MM.1S (cell line): ENCODE measurements at regions not wholly inside any gene's neighbourhood (a gene's known extent, or its start where the extent isn't known, plus 50 kb on each side); places are given as distances from the start of the nearest gene placed in this dataset.

Experiments used
- DNase-seq: peaks from one replicate; pipeline ENCODE4 v3.0.0-alpha.2; 2015
- H2AFZ ChIP-seq: fragments of 300-600 bp; sonication (generic); 2 replicates; pipeline ENCODE4 v1.6.0; 2016; ENCODE audit warnings: antibody characterized with exemption, low read length
- H3F3A ChIP-seq: fragments of 300-600 bp; sonication (generic); 2 replicates; pipeline ENCODE4 v1.6.1; 2016; ENCODE audit warnings: mild to moderate bottlenecking, antibody characterized with exemption, low read length, moderate library complexity, mixed read lengths; ENCODE audit not compliant: insufficient read depth
- H3K27ac ChIP-seq: fragments of 300-600 bp; sonication (generic); 2 replicates; pipeline ENCODE4 v1.5.1; 2016; ENCODE audit warnings: mild to moderate bottlenecking, low read length
- H3K27me3 ChIP-seq: fragments of 300-600 bp; sonication (generic); replicated peaks from 2 replicates; pipeline ENCODE4 v1.6.0; 2016; ENCODE audit warnings: low read length; ENCODE audit not compliant: insufficient read depth
- H3K36me3 ChIP-seq: fragments of 300-600 bp; sonication (generic); replicated peaks from 2 replicates; pipeline ENCODE4 v1.6.1; 2016; ENCODE audit warnings: mild to moderate bottlenecking, low read length, mixed read lengths; ENCODE audit not compliant: insufficient read depth
- H3K4me1 ChIP-seq: fragments of 300-600 bp; sonication (generic); 2 replicates; pipeline ENCODE4 v1.6.1; 2016; ENCODE audit warnings: low read length, mixed read lengths
- H3K4me2 ChIP-seq: fragments of 300-600 bp; sonication (generic); 2 replicates; pipeline ENCODE4 v1.6.0; 2016; ENCODE audit warnings: low read depth, low read length
- H3K4me3 ChIP-seq: fragments of 300-600 bp; sonication (generic); 2 replicates; pipeline ENCODE4 v1.5.1; 2016; ENCODE audit warnings: low read length, mixed read lengths
- H3K79me2 ChIP-seq: fragments of 300-600 bp; sonication (generic); 2 replicates; pipeline ENCODE4 v1.6.1; 2016; ENCODE audit warnings: mixed run types, low read length, mixed read lengths
- H3K9ac ChIP-seq: fragments of 300-600 bp; sonication (generic); 2 replicates; pipeline ENCODE4 v1.6.1; 2016; ENCODE audit warnings: low read length, mixed read lengths
- H3K9me2 ChIP-seq: fragments of 300-600 bp; sonication (generic); replicated peaks from 2 replicates; pipeline ENCODE4 v1.6.1; 2016; ENCODE audit warnings: mild to moderate bottlenecking, low read length, mixed read lengths; ENCODE audit not compliant: insufficient read depth
- H3K9me3 ChIP-seq: fragments of 300-600 bp; sonication (generic); replicated peaks from 2 replicates; pipeline ENCODE4 v1.6.1; 2016; ENCODE audit warnings: mild to moderate bottlenecking, low read length, mixed read lengths; ENCODE audit not compliant: insufficient read depth
- H4K20me1 ChIP-seq: fragments of 300-600 bp; sonication (generic); 2 replicates; pipeline ENCODE4 v1.6.1; 2016; ENCODE audit warnings: mild to moderate bottlenecking, low read length, moderate library complexity, mixed read lengths; ENCODE audit not compliant: insufficient read depth
- EZH2 ChIP-seq: fragments of 300-600 bp; sonication (generic); optimal IDR thresholded peaks from 2 replicates; pipeline ENCODE3; 2017; ENCODE audit warnings: low read depth, mild to moderate bottlenecking, antibody characterized with exemption, low read length, mixed read lengths
- EZH2phosphoT487 ChIP-seq: fragments of 300-600 bp; sonication (generic); IDR thresholded peaks from 2 replicates; pipeline ENCODE4 v1.6.1; 2018; ENCODE audit warnings: antibody characterized with exemption, low read length
- TF ChIP-seq, protein P1 (sequence below): fragments of 300-600 bp; sonication (generic); IDR thresholded peaks from 2 replicates; pipeline ENCODE4 v1.5.1; 2016; ENCODE audit warnings: antibody characterized with exemption, low read length, mixed read lengths

DNA sequence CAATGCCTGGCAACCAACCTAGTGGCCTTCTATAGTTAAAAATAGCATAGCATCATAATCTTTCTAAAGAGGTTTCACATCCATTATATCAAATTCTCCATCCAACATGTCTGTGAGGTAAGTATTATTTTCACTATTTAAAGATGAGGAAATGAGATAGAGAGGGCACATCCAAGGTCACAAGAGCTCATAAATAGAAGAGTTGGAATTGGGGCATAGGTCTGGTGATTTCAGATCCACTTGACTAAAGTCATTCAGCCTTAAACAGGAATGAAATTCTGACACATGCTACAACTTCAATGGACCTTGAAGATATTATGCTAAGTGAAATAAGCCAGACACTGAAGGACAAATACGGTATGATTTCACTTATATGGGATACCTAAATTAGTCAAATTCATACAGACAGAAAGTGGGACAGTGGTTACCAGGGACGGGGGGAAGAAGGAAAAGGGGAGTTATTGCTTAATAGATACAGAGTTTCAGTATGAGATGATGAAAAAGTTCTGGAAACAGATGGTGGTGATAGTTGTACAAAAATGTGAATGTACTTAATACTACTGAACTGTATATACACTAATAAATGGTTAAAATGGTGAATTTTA, 259.6 kb upstream of the NR4A3 start:
- Histone ChIP-seq H3K9me3 (no peaks in the 10 kb centered on the region), H3F3A (no peaks in the 10 kb centered on the region), H3K4me3 (no peak overlapping the region), H3K27me3 (no peaks in the 10 kb centered on the region), H3K27ac (no peak overlapping the region), H2AFZ (no peak overlapping the region), H3K79me2 (no peaks in the 10 kb centered on the region), H3K4me2 (no peak overlapping the region), H3K9me2 (no peaks in the 10 kb centered on the region), H4K20me1 (no peaks in the 10 kb centered on the region), H3K4me1 (no peaks in the 10 kb centered on the region), H3K9ac (no peak overlapping the region), H3K36me3 (no peaks in the 10 kb centered on the region)
- DNase-seq, result no peak
- TF ChIP-seq EZH2phosphoT487 (no peak), EZH2 (no peak)
- TF ChIP-seq, protein P1, sequence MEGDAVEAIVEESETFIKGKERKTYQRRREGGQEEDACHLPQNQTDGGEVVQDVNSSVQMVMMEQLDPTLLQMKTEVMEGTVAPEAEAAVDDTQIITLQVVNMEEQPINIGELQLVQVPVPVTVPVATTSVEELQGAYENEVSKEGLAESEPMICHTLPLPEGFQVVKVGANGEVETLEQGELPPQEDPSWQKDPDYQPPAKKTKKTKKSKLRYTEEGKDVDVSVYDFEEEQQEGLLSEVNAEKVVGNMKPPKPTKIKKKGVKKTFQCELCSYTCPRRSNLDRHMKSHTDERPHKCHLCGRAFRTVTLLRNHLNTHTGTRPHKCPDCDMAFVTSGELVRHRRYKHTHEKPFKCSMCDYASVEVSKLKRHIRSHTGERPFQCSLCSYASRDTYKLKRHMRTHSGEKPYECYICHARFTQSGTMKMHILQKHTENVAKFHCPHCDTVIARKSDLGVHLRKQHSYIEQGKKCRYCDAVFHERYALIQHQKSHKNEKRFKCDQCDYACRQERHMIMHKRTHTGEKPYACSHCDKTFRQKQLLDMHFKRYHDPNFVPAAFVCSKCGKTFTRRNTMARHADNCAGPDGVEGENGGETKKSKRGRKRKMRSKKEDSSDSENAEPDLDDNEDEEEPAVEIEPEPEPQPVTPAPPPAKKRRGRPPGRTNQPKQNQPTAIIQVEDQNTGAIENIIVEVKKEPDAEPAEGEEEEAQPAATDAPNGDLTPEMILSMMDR, result no peak

DNA sequence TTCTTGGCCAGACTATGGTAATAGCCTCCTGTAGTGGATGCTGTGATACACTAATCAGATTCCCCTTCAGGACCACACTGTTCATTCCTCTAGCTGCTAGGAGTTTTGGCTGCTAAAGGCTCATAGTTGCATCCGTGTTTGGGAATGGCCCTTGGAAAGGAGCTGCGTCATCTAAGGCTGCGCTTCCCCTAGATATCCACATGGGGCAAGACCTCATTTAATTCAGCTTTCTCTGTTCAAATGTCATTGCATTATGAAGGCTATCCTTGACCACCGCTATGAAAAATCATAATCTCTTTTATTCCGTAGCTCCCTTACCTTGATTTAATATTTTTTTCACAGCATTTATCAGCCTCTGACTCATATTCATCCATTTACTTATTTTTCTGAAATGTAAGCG, 258.3 kb upstream of the NR4A3 start:
- H2AFZ ChIP-seq, result no peak overlapping the region
- H3K4me3 ChIP-seq, result no peak overlapping the region
- H3K79me2 ChIP-seq, result no peaks in the 10 kb centered on the region
- no peaks in the 10 kb centered on the region for H3K27me3 ChIP-seq
- H3K36me3 ChIP-seq, result no peaks in the 10 kb centered on the region
- H3K27ac ChIP-seq, result no peak overlapping the region
- H3K9me2 ChIP-seq, result no peaks in the 10 kb centered on the region
- H3K9me3 ChIP-seq, result no peaks in the 10 kb centered on the region
- no peak for DNase-seq
- no peaks in the 10 kb centered on the region for H4K20me1 ChIP-seq
- H3K4me1 ChIP-seq, result no peaks in the 10 kb centered on the region
- no peak overlapping the region for H3K9ac ChIP-seq
- no peaks in the 10 kb centered on the region for H3F3A ChIP-seq
- TF ChIP-seq EZH2phosphoT487 (no peak), EZH2 (no peak)
- TF ChIP-seq, protein P1, result no peak
- no peak overlapping the region for H3K4me2 ChIP-seq

DNA sequence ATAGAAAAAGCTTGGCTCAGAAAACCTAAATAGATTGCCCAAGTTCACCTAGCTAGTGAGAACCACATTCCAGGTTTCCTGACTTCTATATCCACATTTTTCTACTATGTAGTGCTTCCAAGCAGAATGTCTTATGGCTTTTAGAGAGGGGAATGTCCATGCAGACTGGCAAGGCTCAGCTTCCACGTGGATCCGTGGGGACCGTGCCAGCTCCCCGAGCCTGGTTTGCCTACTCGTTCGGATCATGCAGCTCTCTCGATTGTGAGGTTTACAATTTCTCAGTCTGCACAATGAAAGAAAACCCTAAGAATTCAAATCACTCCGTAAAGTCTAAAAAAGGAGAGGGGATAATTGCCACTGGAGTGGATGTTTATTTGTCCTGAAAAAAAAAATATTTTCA, 256.5 kb upstream of the NR4A3 start:
- no peak overlapping the region for H3K27ac ChIP-seq
- no peaks in the 10 kb centered on the region for H4K20me1 ChIP-seq
- H3K4me2 ChIP-seq, result no peak overlapping the region
- no peaks in the 10 kb centered on the region for H3K36me3 ChIP-seq
- H3F3A ChIP-seq, result no peaks in the 10 kb centered on the region
- no peaks in the 10 kb centered on the region for H3K4me1 ChIP-seq
- H2AFZ ChIP-seq, result no peak overlapping the region
- H3K9ac ChIP-seq, result no peak overlapping the region
- TF ChIP-seq EZH2 (no peak), EZH2phosphoT487 (no peak)
- TF ChIP-seq, protein P1, result no peak
- H3K4me3 ChIP-seq, result no peak overlapping the region
- no peak for DNase-seq
- no peaks in the 10 kb centered on the region for H3K9me3 ChIP-seq
- H3K79me2 ChIP-seq, result no peaks in the 10 kb centered on the region
- H3K9me2 ChIP-seq, result no peaks in the 10 kb centered on the region
- no peaks in the 10 kb centered on the region for H3K27me3 ChIP-seq
